Ishikawa (cell line): ENCODE measurements at regions not wholly inside any gene's neighbourhood (a gene's known extent, or its start where the extent isn't known, plus 50 kb on each side); places are given as distances from the start of the nearest gene placed in this dataset.

ENCODE experiments used
- CEBPB ChIP-seq: IDR thresholded peaks from 2 replicates; pipeline ENCODE4 v1.6.1; 2012
- CREB1 ChIP-seq: IDR thresholded peaks from 2 replicates; pipeline ENCODE4 v1.6.1; 2012; ENCODE audit warnings: low read depth
- EGR1 ChIP-seq: IDR thresholded peaks from 2 replicates; pipeline ENCODE4 v1.6.1; 2012
- RAD21 ChIP-seq: IDR thresholded peaks from 2 replicates; pipeline ENCODE4 v1.6.1; 2012; ENCODE audit warnings: low read depth
- TEAD4 ChIP-seq: IDR thresholded peaks from 2 replicates; pipeline ENCODE4 v1.6.1; 2012
- YY1 ChIP-seq: IDR thresholded peaks from 2 replicates; pipeline ENCODE4 v1.6.1; 2012; ENCODE audit warnings: low read depth
- ZBTB7A ChIP-seq: IDR thresholded peaks from 2 replicates; pipeline ENCODE4 v1.6.1; 2012; ENCODE audit warnings: low read depth
- TF ChIP-seq, protein P1 (sequence below): IDR thresholded peaks from 2 replicates; pipeline ENCODE4 v1.6.1; 2012

DNA sequence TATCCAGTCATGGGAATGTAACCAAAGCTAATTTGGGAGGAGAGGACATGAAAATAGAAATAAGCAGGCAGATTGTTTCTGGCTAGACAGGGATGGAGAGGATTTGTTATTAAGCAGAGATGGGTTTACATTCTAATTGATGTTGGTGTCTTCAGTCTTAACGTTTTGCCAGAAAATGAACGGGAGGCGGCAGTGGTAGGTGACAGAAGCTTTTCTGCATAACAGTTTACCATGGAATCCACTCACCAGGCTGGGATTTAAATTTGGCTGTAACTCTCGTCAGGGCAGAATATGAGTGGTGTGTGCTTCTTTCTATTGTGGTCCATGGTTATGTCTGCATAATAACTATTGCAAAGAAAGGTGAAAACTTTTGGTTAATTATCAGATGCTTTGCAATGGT lies 50.2 kb upstream of the OTX2 start:
- TF ChIP-seq, protein P1, sequence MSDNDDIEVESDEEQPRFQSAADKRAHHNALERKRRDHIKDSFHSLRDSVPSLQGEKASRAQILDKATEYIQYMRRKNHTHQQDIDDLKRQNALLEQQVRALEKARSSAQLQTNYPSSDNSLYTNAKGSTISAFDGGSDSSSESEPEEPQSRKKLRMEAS: no peak
- TF ChIP-seq TEAD4 (no peak), CREB1 (no peak), RAD21 (no peak), CEBPB (no peak), ZBTB7A (no peak), YY1 (no peak), EGR1 (no peak)
